ENCODE measurements at regions not wholly inside any gene's neighbourhood (a gene's known extent, or its start where the extent isn't known, plus 50 kb on each side); places are given as distances from the start of the nearest gene placed in this dataset.

GRCh38 chr2:2729246-2729645 lies 398.2 kb upstream of the MYT1L start:
- TF ChIP-seq, protein P1, sequence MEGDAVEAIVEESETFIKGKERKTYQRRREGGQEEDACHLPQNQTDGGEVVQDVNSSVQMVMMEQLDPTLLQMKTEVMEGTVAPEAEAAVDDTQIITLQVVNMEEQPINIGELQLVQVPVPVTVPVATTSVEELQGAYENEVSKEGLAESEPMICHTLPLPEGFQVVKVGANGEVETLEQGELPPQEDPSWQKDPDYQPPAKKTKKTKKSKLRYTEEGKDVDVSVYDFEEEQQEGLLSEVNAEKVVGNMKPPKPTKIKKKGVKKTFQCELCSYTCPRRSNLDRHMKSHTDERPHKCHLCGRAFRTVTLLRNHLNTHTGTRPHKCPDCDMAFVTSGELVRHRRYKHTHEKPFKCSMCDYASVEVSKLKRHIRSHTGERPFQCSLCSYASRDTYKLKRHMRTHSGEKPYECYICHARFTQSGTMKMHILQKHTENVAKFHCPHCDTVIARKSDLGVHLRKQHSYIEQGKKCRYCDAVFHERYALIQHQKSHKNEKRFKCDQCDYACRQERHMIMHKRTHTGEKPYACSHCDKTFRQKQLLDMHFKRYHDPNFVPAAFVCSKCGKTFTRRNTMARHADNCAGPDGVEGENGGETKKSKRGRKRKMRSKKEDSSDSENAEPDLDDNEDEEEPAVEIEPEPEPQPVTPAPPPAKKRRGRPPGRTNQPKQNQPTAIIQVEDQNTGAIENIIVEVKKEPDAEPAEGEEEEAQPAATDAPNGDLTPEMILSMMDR (IDR thresholded peaks at IDR 0.05 in 4 of 5, conservative IDR thresholded peaks at IDR 0.05 in 1 of 5): no peak
- no peak for TF ChIP-seq POLR2A (IDR thresholded peaks at IDR 0.05)

Measured in gastrocnemius medialis (tissue), 4 donors.